IMR-90 (cell line): ENCODE measurements at regions not wholly inside any gene's neighbourhood (a gene's known extent, or its start where the extent isn't known, plus 50 kb on each side); places are given as distances from the start of the nearest gene placed in this dataset.

Source experiments
- ATAC-seq: fragments of 200-7000 bp; cut with Tn5 transposase; 2 replicates; pipeline ENCODE4 v1.9.1; 2020; ENCODE audit warnings: low read depth, mild to moderate bottlenecking, moderate library complexity
- BruUV-seq: library from RNA; stranded (reverse); fragments of 400-500 nt; replicated peaks from 2 replicates; lab custom pipeline; 2021; lab: Mats Ljungman, UMichigan
- CTCF ChIA-PET: fragments of 300-600 bp; formaldehyde crosslinking; extraction: SDS; loops from one replicate; lab custom pipeline; 2021; ENCODE audit warnings: antibody characterized with exemption; lab: Yijun Ruan, JAX
- POLR2A ChIA-PET: fragments of 300-600 bp; sonication (Branson Sonifier 250); formaldehyde crosslinking; loops from one replicate; lab custom pipeline; 2022; ENCODE audit warnings: antibody characterized with exemption; ENCODE audit not compliant: unreplicated experiment; lab: Charles Lee
- DNase-seq: peaks from one replicate; pipeline ENCODE4 v3.0.0; 2013
- H2AFZ ChIP-seq: replicated peaks from 2 replicates; pipeline ENCODE3; 2013; ENCODE audit warnings: low read length, mild to moderate bottlenecking; ENCODE audit not compliant: poor library complexity
- H2AK5ac ChIP-seq: 2 replicates; pipeline ENCODE4 v1.6.1; 2013; ENCODE audit warnings: low read depth, low read length, inconsistent platforms
- H2AK9ac ChIP-seq: replicated peaks from 2 replicates; pipeline ENCODE3; 2013; ENCODE audit warnings: mild to moderate bottlenecking, low read depth, low read length, moderate library complexity; ENCODE audit not compliant: poor library complexity
- H2BK120ac ChIP-seq: 2 replicates; pipeline ENCODE4 v1.6.1; 2013; ENCODE audit warnings: low read depth, low read length, inconsistent platforms
- H2BK15ac ChIP-seq: 3 replicates; pipeline ENCODE4 v1.6.1; 2013; ENCODE audit warnings: low read depth, low read length, inconsistent platforms
- H2BK20ac ChIP-seq: 2 replicates; pipeline ENCODE4 v1.6.1; 2013; ENCODE audit warnings: low read depth, mild to moderate bottlenecking, inconsistent platforms, low read length, moderate library complexity
- H2BK5ac ChIP-seq: 2 replicates; pipeline ENCODE4 v1.6.1; 2013; ENCODE audit warnings: mild to moderate bottlenecking, low read depth, low read length, inconsistent platforms; ENCODE audit not compliant: poor library complexity, severe bottlenecking
- H3K14ac ChIP-seq: replicated peaks from 2 replicates; pipeline ENCODE4 v1.6.1; 2013; ENCODE audit warnings: low read depth, low read length, inconsistent platforms
- H3K18ac ChIP-seq: 2 replicates; pipeline ENCODE4 v1.6.1; 2013; ENCODE audit warnings: low read depth, low read length, control low read depth
- H3K23ac ChIP-seq: 2 replicates; pipeline ENCODE4 v1.6.1; 2013; ENCODE audit warnings: low read depth, low read length, inconsistent platforms
- H3K27ac ChIP-seq: 2 replicates; pipeline ENCODE4 v1.5.1; 2013; ENCODE audit warnings: mild to moderate bottlenecking, control low read depth, low read length; ENCODE audit not compliant: insufficient read depth
- H3K27me3 ChIP-seq: 2 replicates; pipeline ENCODE4 v1.6.1; 2013; ENCODE audit warnings: low read length; ENCODE audit not compliant: control insufficient read depth, insufficient read depth
- H3K36me3 ChIP-seq: 2 replicates; pipeline ENCODE4 v1.6.1; 2013; ENCODE audit warnings: low read length, mixed read lengths; ENCODE audit not compliant: control insufficient read depth, insufficient read depth
- H3K4ac ChIP-seq: 2 replicates; pipeline ENCODE4 v1.6.1; 2013; ENCODE audit warnings: low read depth, low read length, inconsistent platforms
- H3K4me1 ChIP-seq: 2 replicates; pipeline ENCODE4 v1.6.1; 2013; ENCODE audit warnings: low read length, mixed read lengths; ENCODE audit not compliant: control insufficient read depth, insufficient read depth
- H3K4me2 ChIP-seq: 2 replicates; pipeline ENCODE4 v1.6.1; 2013; ENCODE audit warnings: low read depth, mild to moderate bottlenecking, control low read depth, low read length, moderate library complexity
- H3K4me3 ChIP-seq: 2 replicates; pipeline ENCODE4 v1.5.1; 2013; ENCODE audit warnings: low read depth, mild to moderate bottlenecking, control low read depth, low read length, moderate library complexity; ENCODE audit not compliant: insufficient read depth
- H3K56ac ChIP-seq: 2 replicates; pipeline ENCODE4 v1.6.1; 2013; ENCODE audit warnings: low read length, inconsistent platforms; ENCODE audit not compliant: insufficient read depth; ENCODE audit errors: extremely low read depth
- H3K79me1 ChIP-seq, 2 experiments: 2 replicates each; pipeline ENCODE4 v1.6.1; 2013; ENCODE audit warnings: low read length in 2 of 2, inconsistent platforms in 1 of 2, low read depth in 1 of 2
- H3K9ac ChIP-seq: 2 replicates; pipeline ENCODE4 v1.6.1; 2013; ENCODE audit warnings: low read depth, low read length, control low read depth
- H3K9me1 ChIP-seq: 2 replicates; pipeline ENCODE4 v1.6.1; 2013; ENCODE audit warnings: low read length, inconsistent platforms; ENCODE audit not compliant: insufficient read depth
- H3K9me3 ChIP-seq: 2 replicates; pipeline ENCODE4 v1.6.1; 2013; ENCODE audit warnings: low read length; ENCODE audit not compliant: control insufficient read depth, insufficient read depth
- H4K20me1 ChIP-seq: 2 replicates; pipeline ENCODE4 v1.6.1; 2013; ENCODE audit warnings: low read length, inconsistent platforms; ENCODE audit not compliant: insufficient read depth
- H4K5ac ChIP-seq: 2 replicates; pipeline ENCODE4 v1.6.1; 2013; ENCODE audit warnings: mild to moderate bottlenecking, low read depth, low read length, control low read depth
- H4K8ac ChIP-seq, 2 experiments: 2 replicates each; pipeline ENCODE4 v1.6.1; 2013; ENCODE audit warnings: low read depth in 2 of 2, low read length in 2 of 2, control low read depth in 1 of 2, inconsistent platforms in 1 of 2
- H4K91ac ChIP-seq: 2 replicates; pipeline ENCODE4 v1.6.1; 2013; ENCODE audit warnings: low read depth, low read length, inconsistent platforms; ENCODE audit not compliant: insufficient read depth
- CHD1 ChIP-seq: IDR thresholded peaks from 2 replicates; pipeline ENCODE4 v1.6.1; 2012; ENCODE audit warnings: low read depth, low read length, improper control_type of control experiment
- MAZ ChIP-seq: IDR thresholded peaks from 2 replicates; pipeline ENCODE4 v1.6.1; 2012; ENCODE audit warnings: low read depth, mild to moderate bottlenecking, low read length, improper control_type of control experiment, moderate library complexity, borderline replicate concordance
- WGBS, 2 experiments: methylation state at CpG; one replicate each; pipeline versions ENCODE4 v1.1.5 to v1.1.7; 2013; ENCODE audit warnings: missing lambda C conversion rate in 2 of 2; ENCODE audit not compliant: insufficient read length in 1 of 2; ENCODE audit errors: extremely low coverage in 2 of 2; 5-methylcytosine and 5-hydroxymethylcytosine counted together
- dilution Hi-C: fragments of 300-500 bp; cut with HindIII; formaldehyde crosslinking; loops from one replicate; pipeline ENCODE4 v1.14.3; 2018; ENCODE audit warnings: low sequenced_read_pairs; ENCODE audit not compliant: unreplicated experiment
- in situ Hi-C: fragments of 300-500 bp; cut with MboI; formaldehyde crosslinking; loops from 3 replicates; pipeline ENCODE4 v1.14.3; 2019; ENCODE audit warnings: low sequenced_read_pairs, inconsistent platforms, mixed read lengths
- intact Hi-C: fragments of 100-400 bp; cut with micrococcal nuclease; formaldehyde crosslinking; loops from 2 replicates; pipeline ENCODE4 v1.10.0; 2022
- TF ChIP-seq, protein P1 (sequence below): fragments of 150-350 bp; IDR thresholded peaks from 2 replicates; pipeline ENCODE4 v1.6.1; 2016; ENCODE audit warnings: low read depth, mild to moderate bottlenecking, low read length, moderate library complexity, borderline replicate concordance

DNA sequence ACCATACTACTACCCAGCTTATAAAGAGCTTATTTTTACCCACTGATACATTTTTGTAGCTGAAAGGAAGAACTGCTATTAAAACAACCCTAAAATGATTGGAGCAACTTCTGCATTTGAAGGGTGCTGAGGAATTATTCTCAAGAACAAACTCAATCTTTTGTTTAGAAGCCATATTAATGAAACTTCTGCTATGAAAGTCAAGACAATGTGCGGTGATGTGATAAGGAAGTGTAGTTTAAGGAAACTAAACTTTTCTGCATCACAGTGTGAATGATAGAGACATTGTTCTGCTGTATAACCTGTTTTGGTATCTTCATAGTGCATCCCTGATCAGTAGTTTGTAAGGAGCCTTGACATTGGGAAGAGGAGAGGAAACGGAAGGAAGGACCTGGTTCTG, 408.5 kb downstream of the TMEM38B start:
- H3K9ac ChIP-seq = no peak overlapping the region
- H3K27ac ChIP-seq = no peak overlapping the region
- H4K5ac ChIP-seq = no peak overlapping the region
- no peak overlapping the region for H3K18ac ChIP-seq
- no peaks in the 10 kb centered on the region for H3K27me3 ChIP-seq
- no CpG with 5 or more reads among the region's 2 CpGs for whole genome bisulfite sequencing, 2 experiments
- no peak overlapping the region for H3K56ac ChIP-seq
- in situ Hi-C loops = no loop called here
- DNase-seq (no peak), ATAC-seq (no peak)
- no peak overlapping the region for H2BK20ac ChIP-seq
- no peak overlapping the region for H2BK120ac ChIP-seq
- H2BK5ac ChIP-seq = no peak overlapping the region
- BruUV-seq = no TSS peak
- H2AK5ac ChIP-seq = no peak overlapping the region
- H2AK9ac ChIP-seq = no peak overlapping the region
- H3K36me3 ChIP-seq = no peaks in the 10 kb centered on the region
- H4K91ac ChIP-seq = no peak overlapping the region
- H3K23ac ChIP-seq = no peak overlapping the region
- dilution Hi-C loops = no loop called here
- no peak overlapping the region for H3K14ac ChIP-seq
- H4K8ac ChIP-seq = no peak overlapping the region
- H3K4me2 ChIP-seq = no peak overlapping the region
- no peaks in the 10 kb centered on the region for H3K79me1 ChIP-seq
- intact Hi-C loops = no loop called here
- ChIA-PET CTCF (no interaction called here), POLR2A (no interaction called here)
- H3K4me1 ChIP-seq = no peaks in the 10 kb centered on the region
- H2BK15ac ChIP-seq = no peak overlapping the region
- H3K9me3 ChIP-seq = peaks cover 3% of the 10 kb centered on the region
- TF ChIP-seq CHD1 (no peak), MAZ (no peak)
- TF ChIP-seq, protein P1, sequence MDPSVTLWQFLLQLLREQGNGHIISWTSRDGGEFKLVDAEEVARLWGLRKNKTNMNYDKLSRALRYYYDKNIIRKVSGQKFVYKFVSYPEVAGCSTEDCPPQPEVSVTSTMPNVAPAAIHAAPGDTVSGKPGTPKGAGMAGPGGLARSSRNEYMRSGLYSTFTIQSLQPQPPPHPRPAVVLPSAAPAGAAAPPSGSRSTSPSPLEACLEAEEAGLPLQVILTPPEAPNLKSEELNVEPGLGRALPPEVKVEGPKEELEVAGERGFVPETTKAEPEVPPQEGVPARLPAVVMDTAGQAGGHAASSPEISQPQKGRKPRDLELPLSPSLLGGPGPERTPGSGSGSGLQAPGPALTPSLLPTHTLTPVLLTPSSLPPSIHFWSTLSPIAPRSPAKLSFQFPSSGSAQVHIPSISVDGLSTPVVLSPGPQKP = no peak
- H3K9me1 ChIP-seq = no peaks in the 10 kb centered on the region
- no peak overlapping the region for H2AFZ ChIP-seq
- H4K20me1 ChIP-seq = no peaks in the 10 kb centered on the region
- H3K4ac ChIP-seq = no peak overlapping the region
- H3K4me3 ChIP-seq = no peak overlapping the region
